ENCODE measurements at regions not wholly inside any gene's neighbourhood (a gene's known extent, or its start where the extent isn't known, plus 50 kb on each side); places are given as distances from the start of the nearest gene placed in this dataset.
"Not testable (repeated sequence)": the region's sequence is repeated elsewhere in the genome, so short reads cannot be mapped to it uniquely, and the experiment has no call there.

GRCh38 chr7:76852362-76852761 is 179.8 kb downstream of the SPDYE17 start:
- H3K9ac ChIP-seq (replicated peaks; ENCODE audit: extremely low read depth, insufficient read depth, low read length); H3K79me2 ChIP-seq (ENCODE audit: control insufficient read depth, insufficient read depth, low read length); H3K4me1 ChIP-seq (ENCODE audit: control insufficient read depth, extremely low read depth, insufficient read depth, low read length); H3K4me2 ChIP-seq (ENCODE audit: insufficient read depth, low read length); H3K27ac ChIP-seq (ENCODE audit: insufficient read depth, low read depth, low read length); CTCF ChIA-PET; H2AFZ ChIP-seq (ENCODE audit: low read depth, low read length); H4K20me1 ChIP-seq (replicated peaks; ENCODE audit: control insufficient read depth, extremely low read depth, insufficient read depth, low read length); H3K36me3 ChIP-seq (ENCODE audit: control insufficient read depth in 2 of 2, extremely low read depth in 1 of 2, insufficient read depth in 2 of 2, low read length in 2 of 2); H3K9me3 ChIP-seq (replicated peaks; ENCODE audit: control insufficient read depth, insufficient read depth, low read length); POLR2A ChIA-PET; H3K9me1 ChIP-seq (replicated peaks; ENCODE audit: control insufficient read depth, extremely low read depth, insufficient read depth, low read length); DNase-seq (ENCODE audit: low read depth, low spot score); intact Hi-C loops (cut with micrococcal nuclease); H3K27me3 ChIP-seq (ENCODE audit: control insufficient read depth in 2 of 2, insufficient read depth in 2 of 2, low read length in 2 of 2); FAIRE-seq; H3K4me3 ChIP-seq (replicated peaks in 1 of 3; ENCODE audit: insufficient read depth in 1 of 3, low read depth in 1 of 3, low read length in 3 of 3); dilution Hi-C loops (cut with MboI; ENCODE audit: extremely low pct_ligation_motif_present, low sequenced_read_pairs); BruUV-seq (replicated peaks): not testable (repeated sequence)

DNA sequence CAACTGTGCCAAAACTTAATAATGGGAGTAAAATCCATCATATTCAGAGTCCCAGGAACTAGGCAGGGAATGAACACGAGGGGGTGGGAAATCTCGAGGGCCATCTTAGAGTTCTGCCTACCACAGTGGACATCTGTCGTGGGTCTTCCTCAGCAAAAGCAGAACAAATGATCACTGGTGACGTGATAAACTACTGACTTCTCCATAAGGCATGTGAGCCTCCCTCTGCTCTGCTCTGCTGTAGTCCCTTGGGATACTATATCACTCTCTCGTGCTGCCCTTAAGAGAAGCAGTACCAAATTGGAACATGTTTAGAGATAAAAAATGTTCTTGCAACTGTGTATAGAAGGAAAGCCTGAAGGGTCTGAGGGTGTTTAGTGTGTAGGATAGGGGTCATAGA is 180.5 kb downstream of the SPDYE17 start:
- H4K20me1 ChIP-seq (replicated peaks; ENCODE audit: control insufficient read depth, extremely low read depth, insufficient read depth, low read length); H3K4me2 ChIP-seq (ENCODE audit: insufficient read depth, low read length); H3K79me2 ChIP-seq (ENCODE audit: control insufficient read depth, insufficient read depth, low read length); H3K36me3 ChIP-seq (ENCODE audit: control insufficient read depth in 2 of 2, extremely low read depth in 1 of 2, insufficient read depth in 2 of 2, low read length in 2 of 2); H3K27me3 ChIP-seq (ENCODE audit: control insufficient read depth in 2 of 2, insufficient read depth in 2 of 2, low read length in 2 of 2); intact Hi-C loops (cut with micrococcal nuclease); H3K4me3 ChIP-seq (replicated peaks in 1 of 3; ENCODE audit: insufficient read depth in 1 of 3, low read depth in 1 of 3, low read length in 3 of 3); H3K9ac ChIP-seq (replicated peaks; ENCODE audit: extremely low read depth, insufficient read depth, low read length); H2AFZ ChIP-seq (ENCODE audit: low read depth, low read length); dilution Hi-C loops (cut with MboI; ENCODE audit: extremely low pct_ligation_motif_present, low sequenced_read_pairs); POLR2A ChIA-PET; H3K27ac ChIP-seq (ENCODE audit: insufficient read depth, low read depth, low read length); H3K4me1 ChIP-seq (ENCODE audit: control insufficient read depth, extremely low read depth, insufficient read depth, low read length); H3K9me1 ChIP-seq (replicated peaks; ENCODE audit: control insufficient read depth, extremely low read depth, insufficient read depth, low read length); CTCF ChIA-PET; H3K9me3 ChIP-seq (replicated peaks; ENCODE audit: control insufficient read depth, insufficient read depth, low read length); DNase-seq (ENCODE audit: low read depth, low spot score); FAIRE-seq; BruUV-seq (replicated peaks): not testable (repeated sequence)

DNA sequence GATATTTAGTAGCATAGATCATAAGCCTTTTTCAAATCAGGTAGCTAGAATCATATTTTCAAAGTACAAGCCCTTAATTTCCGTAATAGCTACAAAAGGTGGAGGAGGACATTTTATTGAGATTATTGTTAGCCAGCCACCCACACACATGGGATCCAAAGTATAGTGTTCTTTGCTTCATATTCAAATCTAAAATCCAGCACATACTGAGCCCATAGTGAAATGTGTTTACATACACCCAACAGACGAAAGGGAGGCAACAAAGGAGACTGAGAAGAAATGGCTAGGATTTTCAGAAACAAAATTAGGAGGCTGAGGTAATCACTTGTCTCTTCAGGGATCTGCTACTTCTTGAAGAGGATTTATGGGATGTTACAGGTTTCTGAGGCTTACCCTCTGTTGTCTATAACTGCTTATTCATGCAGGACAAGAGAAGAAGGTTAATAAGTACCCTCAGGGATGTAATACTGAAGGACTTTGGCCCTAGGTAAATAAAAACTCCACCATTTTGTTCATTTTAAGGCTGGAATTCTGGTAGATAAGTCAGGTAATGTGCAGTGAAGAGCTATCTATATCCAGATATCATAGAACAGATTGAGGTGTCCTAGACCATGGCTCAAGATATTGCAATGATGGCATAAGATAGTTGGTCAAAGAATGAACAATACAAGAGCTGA is 182.1 kb downstream of the SPDYE17 start:
- H3K4me1 ChIP-seq (ENCODE audit: control insufficient read depth, extremely low read depth, insufficient read depth, low read length): not testable (repeated sequence)

DNA sequence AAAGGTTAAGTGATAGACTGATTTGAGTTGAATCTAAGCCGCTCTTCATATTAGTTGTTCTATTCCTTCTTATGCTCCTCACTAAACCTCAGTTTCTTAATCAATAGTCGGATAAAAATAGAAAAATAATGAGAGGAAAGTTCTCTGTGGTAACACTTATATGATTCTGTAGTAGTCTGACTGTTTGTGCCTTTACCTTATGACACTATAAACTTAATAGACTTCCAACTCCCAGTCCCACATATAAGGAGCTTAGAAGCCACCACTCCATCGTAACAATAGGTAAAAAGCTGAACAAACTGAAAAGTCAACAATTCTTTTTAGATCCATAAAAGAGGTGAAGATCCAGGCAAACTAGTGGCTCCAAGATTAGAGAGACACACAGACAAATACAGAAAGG is 192.3 kb downstream of the SPDYE17 start:
- H3K36me3 ChIP-seq (ENCODE audit: control insufficient read depth in 2 of 2, extremely low read depth in 1 of 2, insufficient read depth in 2 of 2, low read length in 2 of 2); H3K27ac ChIP-seq (ENCODE audit: insufficient read depth, low read depth, low read length); H2AFZ ChIP-seq (ENCODE audit: low read depth, low read length); H3K9me1 ChIP-seq (replicated peaks; ENCODE audit: control insufficient read depth, extremely low read depth, insufficient read depth, low read length); H3K79me2 ChIP-seq (ENCODE audit: control insufficient read depth, insufficient read depth, low read length); H3K9ac ChIP-seq (replicated peaks; ENCODE audit: extremely low read depth, insufficient read depth, low read length); H3K27me3 ChIP-seq (ENCODE audit: control insufficient read depth in 2 of 2, insufficient read depth in 2 of 2, low read length in 2 of 2); H3K4me1 ChIP-seq (ENCODE audit: control insufficient read depth, extremely low read depth, insufficient read depth, low read length); BruUV-seq (replicated peaks); H4K20me1 ChIP-seq (replicated peaks; ENCODE audit: control insufficient read depth, extremely low read depth, insufficient read depth, low read length); intact Hi-C loops (cut with micrococcal nuclease); DNase-seq (ENCODE audit: low read depth, low spot score); dilution Hi-C loops (cut with MboI; ENCODE audit: extremely low pct_ligation_motif_present, low sequenced_read_pairs); CTCF ChIA-PET; H3K9me3 ChIP-seq (replicated peaks; ENCODE audit: control insufficient read depth, insufficient read depth, low read length); FAIRE-seq; POLR2A ChIA-PET; H3K4me2 ChIP-seq (ENCODE audit: insufficient read depth, low read length); H3K4me3 ChIP-seq (replicated peaks in 1 of 3; ENCODE audit: insufficient read depth in 1 of 3, low read depth in 1 of 3, low read length in 3 of 3): not testable (repeated sequence)

More for the DNA sequence above, 182.1 kb downstream of the SPDYE17 start:
- POLR2A ChIA-PET; H3K4me3 ChIP-seq (replicated peaks in 1 of 3; ENCODE audit: insufficient read depth in 1 of 3, low read depth in 1 of 3, low read length in 3 of 3); H3K9me3 ChIP-seq (replicated peaks; ENCODE audit: control insufficient read depth, insufficient read depth, low read length); H3K9me1 ChIP-seq (replicated peaks; ENCODE audit: control insufficient read depth, extremely low read depth, insufficient read depth, low read length); H3K36me3 ChIP-seq (ENCODE audit: control insufficient read depth in 2 of 2, extremely low read depth in 1 of 2, insufficient read depth in 2 of 2, low read length in 2 of 2); H4K20me1 ChIP-seq (replicated peaks; ENCODE audit: control insufficient read depth, extremely low read depth, insufficient read depth, low read length); H3K79me2 ChIP-seq (ENCODE audit: control insufficient read depth, insufficient read depth, low read length); intact Hi-C loops (cut with micrococcal nuclease); H3K27me3 ChIP-seq (ENCODE audit: control insufficient read depth in 2 of 2, insufficient read depth in 2 of 2, low read length in 2 of 2); H3K4me2 ChIP-seq (ENCODE audit: insufficient read depth, low read length); BruUV-seq (replicated peaks); H3K27ac ChIP-seq (ENCODE audit: insufficient read depth, low read depth, low read length); FAIRE-seq; dilution Hi-C loops (cut with MboI; ENCODE audit: extremely low pct_ligation_motif_present, low sequenced_read_pairs); H3K9ac ChIP-seq (replicated peaks; ENCODE audit: extremely low read depth, insufficient read depth, low read length); H2AFZ ChIP-seq (ENCODE audit: low read depth, low read length); CTCF ChIA-PET; DNase-seq (ENCODE audit: low read depth, low spot score): not testable (repeated sequence)

All from endothelial cell of umbilical vein (primary cell).